ENCODE measurements at regions not wholly inside any gene's neighbourhood (a gene's known extent, or its start where the extent isn't known, plus 50 kb on each side); places are given as distances from the start of the nearest gene placed in this dataset.

- no peak for DNase-seq
Measured at GRCh38 chr3:34544136-34544535, 745.7 kb downstream of the PDCD6IP start.

- DNase-seq, result no peak
Measured at GRCh38 chr3:34547297-34547920, 749.0 kb downstream of the PDCD6IP start.

GRCh38 chr3:34567266-34567665, 768.8 kb downstream of the PDCD6IP start:
- DNase-seq, result no peak

GRCh38 chr3:34568766-34569165, 770.3 kb downstream of the PDCD6IP start:
- DNase-seq, result no peak

- DNase-seq, result no peak
Measured at GRCh38 chr3:34569437-34569836, 771.0 kb downstream of the PDCD6IP start.

GRCh38 chr3:34570916-34571705, 772.7 kb downstream of the PDCD6IP start:
- DNase-seq, result no peak

GRCh38 chr3:34571714-34572113, 773.3 kb downstream of the PDCD6IP start:
- no peak for DNase-seq

- DNase-seq, result no peak
Measured at GRCh38 chr3:34575776-34576175, 777.3 kb downstream of the PDCD6IP start.

GRCh38 chr3:34582055-34582454, 783.6 kb downstream of the PDCD6IP start:
- no peak for DNase-seq

- DNase-seq, result no peak
Measured at GRCh38 chr3:34583451-34583850, 785.0 kb downstream of the PDCD6IP start.

- DNase-seq, result no peak
Measured at GRCh38 chr3:34584971-34585370, 786.5 kb downstream of the PDCD6IP start.

- no peak for DNase-seq
Measured at GRCh38 chr3:34599595-34599994, 801.2 kb downstream of the PDCD6IP start.

- DNase-seq, result no peak
Measured at GRCh38 chr3:34619990-34620389, 821.6 kb downstream of the PDCD6IP start.

- DNase-seq, result no peak
Measured at GRCh38 chr3:34626699-34627098, 828.3 kb downstream of the PDCD6IP start.

GRCh38 chr3:34634939-34635338, 836.5 kb downstream of the PDCD6IP start:
- DNase-seq, result no peak

GRCh38 chr3:34635352-34635850, 837.0 kb downstream of the PDCD6IP start:
- DNase-seq, result no peak

- DNase-seq, result no peak
Measured at GRCh38 chr3:34646911-34647460, 848.6 kb downstream of the PDCD6IP start.

- DNase-seq, result no peak
Measured at GRCh38 chr3:34650131-34650530, 851.7 kb downstream of the PDCD6IP start.

- no peak for DNase-seq
Measured at GRCh38 chr3:34668915-34669314, 870.5 kb downstream of the PDCD6IP start.

GRCh38 chr3:34669490-34669889, 871.1 kb downstream of the PDCD6IP start:
- no peak for DNase-seq

GRCh38 chr3:34675383-34676120, 877.1 kb downstream of the PDCD6IP start:
- DNase-seq, result no peak

GRCh38 chr3:34676436-34676835, 878.0 kb downstream of the PDCD6IP start:
- no peak for DNase-seq

- DNase-seq, result no peak
Measured at GRCh38 chr3:34678575-34678974, 880.1 kb downstream of the PDCD6IP start.
